HepG2 (cell line): ENCODE measurements at regions not wholly inside any gene's neighbourhood (a gene's known extent, or its start where the extent isn't known, plus 50 kb on each side); places are given as distances from the start of the nearest gene placed in this dataset.

ENCODE experiments used
- ATAC-seq: fragments of 200-7000 bp; cut with Tn5 transposase; 3 replicates; pipeline ENCODE4 v1.9.1; 2020; ENCODE audit warnings: mild to moderate bottlenecking, moderate library complexity
- BruUV-seq: library from RNA; stranded (reverse); fragments of 400-500 nt; replicated peaks from 2 replicates; lab custom pipeline; 2021; lab: Mats Ljungman, UMichigan
- CTCF ChIA-PET: fragments of 300-600 bp; formaldehyde crosslinking; extraction: SDS; loops from one replicate; lab custom pipeline; 2021; ENCODE audit warnings: low total read pairs, inconsistent platforms, low intra/inter-chr PET ratio; lab: Yijun Ruan, JAX
- POLR2A ChIA-PET: fragments of 350-600 bp; sonication (Branson Sonifier 250); formaldehyde crosslinking; loops from one replicate; lab custom pipeline; 2020; ENCODE audit warnings: antibody characterized with exemption, inconsistent platforms; lab: Yijun Ruan, JAX
- DNase-seq: peaks from one replicate; pipeline ENCODE4 v3.0.0-alpha.2; 2015; ENCODE audit warnings: low spot score
- FAIRE-seq: peaks from 3 replicates; lab custom pipeline; 2011; peaks lifted over from hg19 to GRCh38; lab: Jason Lieb, UNC
- H2AFZ ChIP-seq: one replicate; pipeline ENCODE4 v1.6.1; 2011; ENCODE audit warnings: low read length, inconsistent platforms
- H3K27ac ChIP-seq: fragments of 300-600 bp; 3 replicates; pipeline ENCODE4 v1.8.0; 2011; ENCODE audit warnings: mixed run types, mild to moderate bottlenecking, mixed read lengths, low read length, inconsistent platforms; ENCODE audit not compliant: insufficient read depth; ENCODE audit errors: extremely low read length
- H3K27me3 ChIP-seq, 2 experiments: fragments of 200-600 bp in 1 of 2; 2 replicates in 1 of 2; 3 replicates in 1 of 2; pipeline versions ENCODE4 v1.6.0 to v1.8.0; 2011; ENCODE audit warnings: low read length in 2 of 2, mild to moderate bottlenecking in 2 of 2, moderate library complexity in 2 of 2, inconsistent platforms in 1 of 2; ENCODE audit not compliant: insufficient read depth in 2 of 2, control insufficient read depth in 1 of 2
- H3K36me3 ChIP-seq, 2 experiments: fragments of 200-600 bp in 1 of 2; replicated peaks in 1 of 2; 2 replicates in 1 of 2; 3 replicates in 1 of 2; pipeline versions ENCODE4 v1.5.1 to v1.8.0; 2011; ENCODE audit warnings: low read length in 2 of 2, inconsistent platforms in 1 of 2; ENCODE audit not compliant: insufficient read depth in 2 of 2, control insufficient read depth in 1 of 2
- H3K4me1 ChIP-seq: 2 replicates; pipeline ENCODE4 v1.5.1; 2012; ENCODE audit warnings: low read length, inconsistent platforms; ENCODE audit not compliant: insufficient read depth
- H3K4me2 ChIP-seq: 2 replicates; pipeline ENCODE4 v1.6.0; 2011; ENCODE audit warnings: low read depth, low read length, inconsistent platforms
- H3K4me3 ChIP-seq, 3 experiments: fragments of 200-600 bp in 1 of 3; sonication (generic), shearing (Covaris generic) in 1 of 3; replicated peaks in 1 of 3; 2 replicates each; pipeline ENCODE4 v1.5.1; 2011 to 2016; ENCODE audit warnings: low read length in 3 of 3, inconsistent platforms in 2 of 3, low read depth in 2 of 3, mild to moderate bottlenecking in 2 of 3, control low read depth in 1 of 3, mixed read lengths in 1 of 3; ENCODE audit not compliant: insufficient read depth in 1 of 3
- H3K79me2 ChIP-seq: one replicate; pipeline ENCODE4 v1.6.1; 2011; ENCODE audit warnings: low read length, inconsistent platforms; ENCODE audit not compliant: insufficient read depth
- H3K9ac ChIP-seq: 2 replicates; pipeline ENCODE4 v1.6.0; 2011; ENCODE audit warnings: mild to moderate bottlenecking, low read depth, low read length, inconsistent platforms; ENCODE audit not compliant: insufficient read depth
- H3K9me3 ChIP-seq: 2 replicates; pipeline ENCODE4 v1.5.1; 2012; ENCODE audit warnings: mild to moderate bottlenecking, low read length
- H4K20me1 ChIP-seq: 2 replicates; pipeline ENCODE4 v1.6.0; 2011; ENCODE audit warnings: inconsistent platforms, mild to moderate bottlenecking, low read length, moderate library complexity; ENCODE audit not compliant: insufficient read depth
- CHD2 ChIP-seq: IDR thresholded peaks from 2 replicates; pipeline ENCODE4 v1.6.1; 2011; ENCODE audit warnings: low read depth, low read length, improper control_type of control experiment
- KAT7 ChIP-seq: IDR thresholded peaks from 2 replicates; pipeline ENCODE4 v1.6.1; 2018; ENCODE audit warnings: borderline replicate concordance, missing compliant biosample characterization
- KMT2B ChIP-seq: IDR thresholded peaks from 2 replicates; pipeline ENCODE4 v1.6.1; 2016; ENCODE audit warnings: missing genetic modification reagents, missing compliant biosample characterization
- MAFK ChIP-seq, 2 experiments: IDR thresholded peaks in 1 of 2; conservative IDR thresholded peaks in 1 of 2; 2 replicates each; pipeline ENCODE4 v1.6.1; 2011; ENCODE audit warnings: improper control_type of control experiment in 2 of 2, low read length in 2 of 2
- ONECUT2 ChIP-seq: sonication (generic); formaldehyde crosslinking; IDR thresholded peaks from 2 replicates; pipeline ENCODE4 v1.4.0; 2020; ENCODE audit warnings: missing genetic modification reagents
- RNF2 ChIP-seq: fragments of 450-650 bp; conservative IDR thresholded peaks from 2 replicates; pipeline ENCODE4 v1.6.1; 2016; ENCODE audit warnings: low read depth
- SAP130 ChIP-seq: IDR thresholded peaks from 2 replicates; pipeline ENCODE4 v1.6.1; 2016; ENCODE audit warnings: low read depth
- SIX4 ChIP-seq: sonication (generic); formaldehyde crosslinking; IDR thresholded peaks from 2 replicates; pipeline ENCODE4 v1.4.0; 2020; ENCODE audit warnings: missing genetic modification reagents
- SUZ12 ChIP-seq: fragments of 150-350 bp; IDR thresholded peaks from 2 replicates; pipeline ENCODE4 v1.6.1; 2014; ENCODE audit warnings: low read depth, low read length
- ZNF264 ChIP-seq: sonication (generic); formaldehyde crosslinking; IDR thresholded peaks from 2 replicates; pipeline ENCODE4 v1.4.0; 2020; ENCODE audit warnings: missing genetic modification reagents
- ZNF556 ChIP-seq: sonication (generic); formaldehyde crosslinking; IDR thresholded peaks from 2 replicates; pipeline ENCODE4 v1.4.0; 2020; ENCODE audit warnings: mild to moderate bottlenecking, missing genetic modification reagents, borderline replicate concordance
- ZSCAN31 ChIP-seq: sonication (generic); formaldehyde crosslinking; IDR thresholded peaks from 2 replicates; pipeline ENCODE4 v1.5.0; 2020; ENCODE audit warnings: low read depth, mild to moderate bottlenecking, missing genetic modification reagents
- WGBS: methylation state at CpG from one replicate; pipeline ENCODE4 v1.1.6; 2017; ENCODE audit warnings: low lambda C conversion rate; 5-methylcytosine and 5-hydroxymethylcytosine counted together
- in situ Hi-C: cut with HindIII; loops from 2 replicates; pipeline ENCODE4 v1.10.0; 2017; ENCODE audit warnings: low pct_unique_long_range_greater_than_20kb; ENCODE audit not compliant: extremely low pct_ligation_motif_present
- intact Hi-C: fragments of 100-400 bp; cut with micrococcal nuclease; formaldehyde crosslinking; loops from one replicate; pipeline ENCODE4 v1.10.0; 2022; ENCODE audit not compliant: unreplicated experiment

DNA sequence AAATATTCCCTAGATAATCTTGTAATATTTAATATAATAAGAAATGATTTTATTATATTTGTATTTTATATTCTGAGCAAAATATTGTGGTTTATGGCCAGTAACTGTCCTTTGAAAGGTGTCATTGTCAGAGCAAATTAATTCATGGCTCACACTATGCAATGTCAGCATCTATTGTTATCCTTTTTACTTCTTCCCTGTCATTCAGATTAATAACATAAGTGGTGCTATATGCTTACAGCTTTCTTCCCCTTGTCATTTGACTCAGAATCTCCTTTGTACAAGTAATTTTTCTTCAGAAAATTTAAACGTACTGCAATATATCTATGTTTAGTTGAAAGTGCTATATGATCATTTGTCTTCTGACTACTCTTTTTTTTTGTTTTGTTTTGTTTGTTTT, 1738.2 kb upstream of the MIR17HG start:
- no peak overlapping the region for H3K27ac ChIP-seq
- TF ChIP-seq ONECUT2 (no peak), KMT2B (CRISPR knock-in tag) (no peak), SAP130 (CRISPR knock-in tag) (no peak), RNF2 (no peak), MAFK (conservative IDR thresholded peaks at IDR 0.05 in 1 of 2, IDR thresholded peaks at IDR 0.05 in 1 of 2; ENCODE audit: low read length in 2 of 2) (peak in 1 of 2 experiments; percentile 26; a peak in 1 of 4 replicates), CHD2 (no peak)
- TF ChIP-seq, all 625 proteins: peak for 1
- ChIA-PET CTCF (no interaction called here), POLR2A (no interaction called here)
- no peaks in the 10 kb centered on the region for H4K20me1 ChIP-seq
- WGBS, result 6% methylated on average over 1 of the region's 1 CpG
- no peaks in the 10 kb centered on the region for H3K27me3 ChIP-seq
- no peaks in the 10 kb centered on the region for H3K4me1 ChIP-seq
- BruUV-seq, result no TSS peak
- no peaks in the 10 kb centered on the region for H3K79me2 ChIP-seq
- peaks cover 50% of the 10 kb centered on the region for H3K9me3 ChIP-seq
- no peak overlapping the region for H3K4me3 ChIP-seq
- no peak overlapping the region for H3K9ac ChIP-seq
- FAIRE-seq (no peak), DNase-seq (no peak), ATAC-seq (no peak)
- intact Hi-C loops, result no loop called here
- no peaks in the 10 kb centered on the region for H3K36me3 ChIP-seq
- no peak overlapping the region for H2AFZ ChIP-seq
- no peak overlapping the region for H3K4me2 ChIP-seq
- in situ Hi-C loops, result no loop called here

DNA sequence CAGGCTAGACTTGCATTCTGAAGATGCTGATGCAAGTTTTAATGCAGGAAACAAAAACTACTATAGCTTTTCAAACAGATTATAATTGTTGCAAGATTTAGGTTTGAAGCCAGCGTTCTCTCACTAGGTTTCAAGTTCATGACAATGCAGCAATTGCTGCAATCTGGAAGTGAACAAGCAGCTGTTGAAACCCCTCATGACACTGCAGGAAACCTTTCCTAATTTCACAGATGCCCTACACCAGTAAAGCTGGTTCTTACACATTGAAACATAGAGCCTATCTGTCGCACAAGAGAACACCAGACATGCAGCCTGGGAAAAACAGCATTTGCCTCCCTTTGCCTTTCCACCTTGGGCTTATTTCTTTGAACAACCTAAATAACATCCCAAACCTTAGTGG, 1737.2 kb upstream of the MIR17HG start:
- no peaks in the 10 kb centered on the region for H3K36me3 ChIP-seq
- H4K20me1 ChIP-seq, result no peaks in the 10 kb centered on the region
- POLR2A ChIA-PET, result no interaction called here
- FAIRE-seq, result no peak
- ATAC-seq, result no peak
- no peaks in the 10 kb centered on the region for H3K4me1 ChIP-seq
- H3K9ac ChIP-seq, result no peak overlapping the region
- BruUV-seq, result no TSS peak
- H3K9me3 ChIP-seq, result peaks cover 40% of the 10 kb centered on the region
- H2AFZ ChIP-seq, result no peak overlapping the region
- TF ChIP-seq ZSCAN31, result no peak
- TF ChIP-seq SUZ12, result no peak
- no peak for TF ChIP-seq SIX4 (CRISPR knock-in tag)
- TF ChIP-seq ZNF556, result no peak
- TF ChIP-seq KAT7 (CRISPR knock-in tag), result no peak
- no peak for TF ChIP-seq ZNF264
- H3K4me3 ChIP-seq, result no peak overlapping the region
- no peak overlapping the region for H3K4me2 ChIP-seq
- CTCF ChIA-PET, result no interaction called here
- no peaks in the 10 kb centered on the region for H3K27me3 ChIP-seq
- 4% methylated on average over 2 of the region's 2 CpGs for WGBS
- in situ Hi-C loops, result no loop called here
- intact Hi-C loops, result no loop called here
- DNase-seq, result no peak
- H3K79me2 ChIP-seq, result no peaks in the 10 kb centered on the region
- H3K27ac ChIP-seq, result no peak overlapping the region
